GM12872 (cell line): ENCODE measurements at regions not wholly inside any gene's neighbourhood (a gene's known extent, or its start where the extent isn't known, plus 50 kb on each side); places are given as distances from the start of the nearest gene placed in this dataset.

ENCODE experiments used
- TF ChIP-seq, protein P1 (sequence below): IDR thresholded peaks from 3 replicates; pipeline ENCODE4 v1.5.1; 2011; ENCODE audit warnings: low read depth, mild to moderate bottlenecking, low read length, moderate library complexity; ENCODE audit not compliant: insufficient read depth

DNA sequence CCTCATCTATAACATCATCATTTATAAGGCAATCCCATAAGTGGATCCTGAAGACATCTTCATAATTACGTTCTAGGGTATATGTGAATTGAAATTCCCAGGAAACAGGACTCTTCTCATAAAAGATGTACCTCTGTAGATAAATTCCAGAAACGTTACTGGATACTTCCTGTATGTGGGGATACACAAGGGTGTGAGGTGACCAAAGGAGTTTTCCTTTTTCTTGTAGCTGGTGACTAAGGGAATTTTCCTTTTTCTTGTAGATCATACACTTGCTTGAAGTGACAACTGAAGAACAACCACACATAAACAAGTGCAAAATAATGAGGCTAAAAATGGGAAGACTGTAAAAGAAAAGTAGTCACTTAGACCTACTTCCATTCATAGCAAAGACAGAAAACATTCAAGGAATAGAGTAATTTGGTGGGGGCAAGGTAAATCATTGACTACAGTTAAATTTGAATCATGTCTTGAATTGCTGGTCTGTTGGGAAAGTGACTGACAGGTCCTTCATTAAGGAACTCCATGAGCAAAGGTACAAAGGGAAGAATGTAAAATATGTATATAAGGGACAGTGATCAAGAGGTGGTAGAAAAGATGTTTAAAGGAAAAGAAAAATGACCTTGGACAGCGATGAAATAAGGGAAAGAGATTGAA, 53.2 kb upstream of the UBE2E3 start:
- TF ChIP-seq, protein P1, sequence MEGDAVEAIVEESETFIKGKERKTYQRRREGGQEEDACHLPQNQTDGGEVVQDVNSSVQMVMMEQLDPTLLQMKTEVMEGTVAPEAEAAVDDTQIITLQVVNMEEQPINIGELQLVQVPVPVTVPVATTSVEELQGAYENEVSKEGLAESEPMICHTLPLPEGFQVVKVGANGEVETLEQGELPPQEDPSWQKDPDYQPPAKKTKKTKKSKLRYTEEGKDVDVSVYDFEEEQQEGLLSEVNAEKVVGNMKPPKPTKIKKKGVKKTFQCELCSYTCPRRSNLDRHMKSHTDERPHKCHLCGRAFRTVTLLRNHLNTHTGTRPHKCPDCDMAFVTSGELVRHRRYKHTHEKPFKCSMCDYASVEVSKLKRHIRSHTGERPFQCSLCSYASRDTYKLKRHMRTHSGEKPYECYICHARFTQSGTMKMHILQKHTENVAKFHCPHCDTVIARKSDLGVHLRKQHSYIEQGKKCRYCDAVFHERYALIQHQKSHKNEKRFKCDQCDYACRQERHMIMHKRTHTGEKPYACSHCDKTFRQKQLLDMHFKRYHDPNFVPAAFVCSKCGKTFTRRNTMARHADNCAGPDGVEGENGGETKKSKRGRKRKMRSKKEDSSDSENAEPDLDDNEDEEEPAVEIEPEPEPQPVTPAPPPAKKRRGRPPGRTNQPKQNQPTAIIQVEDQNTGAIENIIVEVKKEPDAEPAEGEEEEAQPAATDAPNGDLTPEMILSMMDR, result no peak

DNA sequence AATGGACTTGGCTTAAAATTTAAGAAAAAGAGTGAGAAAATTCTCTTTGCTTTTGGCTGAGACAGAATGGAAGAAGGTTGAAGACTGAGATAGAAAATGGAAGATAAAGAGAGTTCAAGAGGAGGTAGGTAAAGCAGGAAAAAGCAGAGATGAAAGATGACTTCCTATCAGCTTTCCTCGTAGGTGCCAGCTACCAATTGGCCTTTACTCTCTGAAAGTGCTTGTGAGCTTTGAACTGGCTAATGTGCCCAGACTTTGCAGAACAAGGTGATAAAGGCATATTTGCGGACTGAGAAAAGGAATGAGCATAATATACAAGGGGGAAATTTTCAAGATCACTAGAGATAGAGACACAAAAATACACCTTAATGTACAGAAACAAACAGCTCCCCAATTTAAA, 54.7 kb upstream of the UBE2E3 start:
- TF ChIP-seq, protein P1, result no peak

DNA sequence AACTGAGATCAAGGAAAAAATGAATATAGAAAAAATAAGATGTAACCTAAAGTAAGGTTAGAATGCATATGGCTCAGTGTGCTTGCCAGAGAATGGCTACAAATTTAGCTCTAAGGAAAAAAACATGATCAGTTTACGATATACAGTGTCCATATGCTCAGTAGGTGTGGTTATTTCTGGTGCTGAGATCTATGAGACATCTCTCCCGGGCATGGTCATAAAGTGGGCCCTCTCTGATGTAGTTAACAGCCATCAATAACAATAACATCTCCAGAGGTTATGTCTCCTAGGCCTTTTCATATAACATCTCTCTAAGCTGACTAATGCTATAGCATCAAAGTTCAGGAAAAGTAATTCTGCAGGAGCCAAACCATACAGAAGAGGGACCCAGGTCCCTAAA, 56.3 kb upstream of the UBE2E3 start:
- TF ChIP-seq, protein P1, result no peak

DNA sequence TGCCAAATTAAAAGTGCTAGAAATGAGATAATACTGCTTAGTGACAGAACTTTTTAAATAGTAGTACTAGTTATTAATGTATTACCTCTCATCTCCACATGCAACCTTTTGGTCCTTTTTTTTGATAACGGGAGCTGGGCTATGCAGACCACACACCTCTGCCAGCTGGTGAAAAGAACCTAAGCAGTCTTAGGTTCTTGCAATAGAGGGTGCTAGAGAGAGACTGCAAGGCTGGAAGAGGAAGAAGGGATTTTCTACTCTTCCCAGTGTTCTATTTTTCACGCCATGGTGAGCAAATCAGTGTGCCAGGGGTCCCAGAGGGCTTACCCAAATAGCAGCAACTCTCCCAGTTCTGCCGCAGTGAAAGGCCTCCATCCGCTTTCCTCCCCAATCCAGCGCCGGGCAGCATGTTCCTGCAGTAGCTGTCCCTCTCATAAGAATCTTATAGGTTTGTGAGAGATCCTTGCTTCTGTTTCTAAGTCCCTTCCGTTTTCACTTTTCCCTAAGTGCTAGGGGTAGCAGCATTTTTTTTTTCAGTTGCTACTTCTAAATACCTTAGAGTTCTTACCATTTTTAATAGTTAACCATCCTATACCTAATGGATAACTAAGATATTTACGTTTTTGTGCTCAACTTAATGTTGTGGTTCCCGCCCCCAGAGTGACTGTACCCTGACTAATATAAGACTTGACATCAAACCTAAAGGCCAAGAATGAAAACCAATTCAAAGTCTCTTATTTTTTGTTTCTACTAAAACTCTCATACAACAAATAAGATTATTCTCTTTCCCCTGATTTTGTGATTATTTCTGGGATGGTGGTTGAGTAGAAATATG, 69.4 kb upstream of the UBE2E3 start:
- TF ChIP-seq, protein P1, result no peak

DNA sequence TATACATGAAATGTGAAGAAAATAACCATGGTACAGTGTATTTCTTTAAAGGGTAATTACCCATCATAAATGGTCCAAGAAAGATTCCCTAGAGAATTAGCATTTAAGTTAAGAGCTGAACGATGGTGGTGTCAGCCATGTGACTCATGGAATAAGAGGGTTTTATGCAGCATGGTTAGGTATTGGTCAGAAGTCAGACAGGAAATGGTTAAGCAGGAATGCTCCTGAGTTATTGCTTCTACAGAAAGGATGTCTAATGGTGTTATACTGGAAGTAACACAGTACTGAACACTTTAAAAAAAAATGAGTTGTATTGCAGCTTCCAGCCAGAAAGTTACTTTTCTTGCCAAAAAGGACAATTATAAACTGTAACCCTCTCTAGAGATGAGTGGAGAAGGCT, 72.7 kb upstream of the UBE2E3 start:
- TF ChIP-seq, protein P1, result no peak

DNA sequence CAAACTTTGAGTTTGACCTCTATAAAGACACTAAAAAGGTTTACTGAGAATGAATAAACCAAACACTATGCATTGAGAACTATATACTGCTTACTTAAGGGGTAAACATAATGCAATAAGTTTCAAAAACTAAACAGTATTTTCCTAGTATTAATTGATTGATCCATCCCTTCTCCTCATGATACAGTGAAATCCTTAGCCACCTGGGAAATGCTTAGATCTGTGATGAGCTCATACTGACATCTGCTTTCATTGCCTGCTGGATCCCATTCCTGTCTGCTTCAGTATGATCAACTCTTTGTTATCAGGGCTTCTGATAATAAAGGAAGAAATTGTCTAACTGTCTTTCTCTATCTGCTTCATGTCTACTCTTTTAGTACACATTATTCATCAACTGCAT, 74.9 kb upstream of the UBE2E3 start:
- TF ChIP-seq, protein P1, result no peak

DNA sequence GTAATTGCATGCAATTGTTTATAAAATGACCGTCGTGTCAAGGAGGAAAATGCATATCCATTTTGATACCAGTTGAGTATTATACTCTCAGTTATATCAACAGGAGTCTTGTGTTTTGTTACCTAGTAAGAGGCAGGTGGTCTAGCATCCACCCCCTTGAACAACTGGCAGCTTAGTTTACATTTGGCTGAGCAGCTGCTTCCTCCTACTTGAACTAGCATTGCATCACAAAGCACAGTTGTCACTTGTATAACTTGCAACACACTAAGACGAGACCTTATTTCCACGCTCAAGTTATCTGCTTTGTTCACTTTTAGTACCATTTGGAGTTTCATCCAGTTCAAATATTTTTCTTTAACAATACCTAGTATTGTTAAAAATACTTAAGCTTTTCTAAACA, 75.4 kb upstream of the UBE2E3 start:
- TF ChIP-seq, protein P1, result no peak
